Fibroblast of lung (primary cell): ENCODE measurements at regions not wholly inside any gene's neighbourhood (a gene's known extent, or its start where the extent isn't known, plus 50 kb on each side); places are given as distances from the start of the nearest gene placed in this dataset.

ENCODE experiments used
- CTCF ChIP-seq, 2 donors: IDR thresholded peaks in 1 of 2; conservative IDR thresholded peaks in 1 of 2; 1 replicate in 1 of 2; 2 replicates in 1 of 2; pipeline ENCODE4 v1.5.1; 2011 to 2012; ENCODE audit warnings: low read length in 2 of 2, control low read depth in 1 of 2, inconsistent platforms in 1 of 2, low read depth in 1 of 2, mild to moderate bottlenecking in 1 of 2
- EZH2 ChIP-seq: IDR thresholded peaks from 2 replicates; pipeline ENCODE4 v1.5.1; 2012; ENCODE audit warnings: low read length, control low read depth, mild to moderate bottlenecking; ENCODE audit errors: missing control alignments

DNA sequence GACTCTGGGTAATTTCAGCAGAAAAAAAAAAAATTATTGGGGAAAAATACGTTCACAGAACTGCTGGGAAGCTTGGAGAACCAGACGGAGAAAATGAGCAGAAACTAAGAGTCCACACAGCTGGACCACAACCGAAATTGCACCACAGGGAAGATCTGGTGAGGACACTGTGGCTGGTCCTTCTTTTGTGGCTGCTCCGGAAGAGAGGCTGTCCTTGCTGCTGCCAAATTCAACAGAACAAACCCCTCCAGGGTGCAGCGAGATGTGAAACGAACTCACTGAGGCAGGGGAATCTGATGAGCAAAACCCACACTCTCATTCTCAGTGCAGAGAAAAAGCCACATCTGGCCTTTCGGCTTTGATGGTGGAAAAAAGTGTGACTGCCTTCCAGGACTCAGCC lies 200.0 kb downstream of the ACTL7B start:
- TF ChIP-seq CTCF (conservative IDR thresholded peaks at IDR 0.05 in 1 of 2, IDR thresholded peaks at IDR 0.05 in 1 of 2; ENCODE audit: low read depth in 1 of 2, low read length in 2 of 2) (no peak), EZH2 (no peak)
